ENCODE measurements at regions not wholly inside any gene's neighbourhood (a gene's known extent, or its start where the extent isn't known, plus 50 kb on each side); places are given as distances from the start of the nearest gene placed in this dataset.
A peak's percentile ranks its signal among the peaks of the same experiment; 100 is the strongest.
"Not testable (repeated sequence)": the region's sequence is repeated elsewhere in the genome, so short reads cannot be mapped to it uniquely, and the experiment has no call there.

DNA sequence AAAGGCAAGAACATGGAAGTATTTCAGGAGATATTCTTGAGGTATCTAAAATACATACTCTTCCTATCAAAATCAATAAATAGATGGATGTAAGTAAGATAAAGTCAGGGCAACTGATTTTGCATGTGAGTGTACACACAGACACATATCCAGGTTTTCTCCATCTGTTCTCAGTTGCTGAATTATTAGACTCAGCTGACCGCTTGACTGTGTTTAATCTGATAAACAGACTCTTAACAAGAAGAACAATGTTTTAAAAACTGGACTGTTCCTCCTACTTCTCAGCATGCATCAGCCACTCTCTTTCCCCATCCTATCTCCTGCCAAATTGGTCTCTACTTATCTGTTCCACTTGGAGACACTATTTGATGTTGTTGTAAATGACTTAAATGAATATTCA is 73.5 kb downstream of the GOLGA8G start:
- DNase-seq: peak in 1 of 4 experiments; percentile 0

DNA sequence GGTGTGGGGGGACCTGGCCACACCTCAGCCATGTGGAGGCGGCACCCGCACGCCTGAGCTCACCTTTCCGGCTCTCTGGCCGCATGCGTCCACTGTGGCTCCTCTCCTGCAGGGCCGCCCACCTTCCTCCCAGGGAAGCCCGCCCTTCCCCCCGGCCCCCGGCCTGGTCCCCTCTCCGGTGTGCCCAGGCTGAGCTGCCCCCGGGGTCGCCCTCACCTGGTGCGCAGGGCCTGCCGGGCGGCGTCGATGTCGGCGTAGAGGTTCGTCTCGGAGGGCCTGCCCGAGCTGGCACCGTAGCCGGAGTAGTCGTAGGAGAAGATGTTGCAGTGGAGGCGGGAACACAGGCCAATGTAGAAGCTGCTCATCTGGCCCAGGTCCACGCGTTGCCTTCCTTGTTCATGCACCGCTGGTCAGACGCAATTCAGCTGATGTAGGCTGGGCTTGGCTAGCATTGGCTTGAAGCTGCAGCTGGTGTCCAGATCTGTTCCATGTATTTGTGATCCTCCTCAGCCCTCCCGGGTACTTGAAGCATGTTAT is 75.3 kb downstream of the GOLGA8G start:
- DNase-seq: peak in 1 of 4 experiments; percentile 0

DNA sequence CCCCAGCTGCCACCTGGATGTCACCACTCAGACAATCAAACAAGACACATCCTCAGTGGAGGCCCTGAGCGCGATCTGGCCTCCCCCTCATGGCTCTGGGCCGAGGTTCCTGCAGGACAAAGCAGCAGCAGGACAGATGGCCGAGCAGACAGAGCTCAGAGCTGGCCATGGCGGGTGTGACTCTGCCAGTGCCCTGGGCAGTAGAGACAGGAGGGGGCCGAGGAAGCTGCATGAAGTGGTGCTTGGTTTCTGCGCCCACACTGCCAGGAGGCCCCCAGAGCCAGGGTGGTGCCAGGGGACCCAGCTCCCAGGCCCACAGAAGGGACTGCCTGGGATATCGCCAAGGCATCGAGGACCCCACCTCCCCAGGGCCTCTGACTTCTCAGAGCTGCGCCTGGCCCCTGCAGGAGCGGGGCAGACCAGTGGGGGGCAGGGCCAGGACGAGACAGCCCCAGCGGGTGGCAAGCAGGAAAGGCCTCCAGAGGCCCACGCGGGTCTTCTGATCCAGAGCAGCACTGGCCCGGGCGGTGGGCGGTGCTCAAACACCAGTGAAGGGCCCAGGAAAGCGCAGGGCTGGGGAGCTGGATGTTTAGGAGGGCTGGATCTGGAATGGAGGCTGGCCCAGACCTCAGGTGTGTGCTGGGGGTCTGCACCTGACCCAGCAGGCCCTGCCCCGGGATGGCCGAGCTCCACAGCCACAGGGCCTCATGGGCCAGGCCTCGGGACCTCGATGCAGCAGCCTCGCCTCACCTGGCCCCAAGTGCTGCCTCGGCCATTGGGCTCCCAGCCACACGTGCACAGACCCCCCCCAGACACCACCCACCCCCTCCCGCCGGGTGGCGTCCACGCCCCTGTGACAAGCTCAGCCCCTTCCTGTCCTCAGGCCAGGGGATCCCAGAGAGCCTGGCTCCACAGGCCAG is 76.0 kb downstream of the GOLGA8G start:
- peak in 2 of 4 experiments; percentile 0 to 1 for DNase-seq

DNA sequence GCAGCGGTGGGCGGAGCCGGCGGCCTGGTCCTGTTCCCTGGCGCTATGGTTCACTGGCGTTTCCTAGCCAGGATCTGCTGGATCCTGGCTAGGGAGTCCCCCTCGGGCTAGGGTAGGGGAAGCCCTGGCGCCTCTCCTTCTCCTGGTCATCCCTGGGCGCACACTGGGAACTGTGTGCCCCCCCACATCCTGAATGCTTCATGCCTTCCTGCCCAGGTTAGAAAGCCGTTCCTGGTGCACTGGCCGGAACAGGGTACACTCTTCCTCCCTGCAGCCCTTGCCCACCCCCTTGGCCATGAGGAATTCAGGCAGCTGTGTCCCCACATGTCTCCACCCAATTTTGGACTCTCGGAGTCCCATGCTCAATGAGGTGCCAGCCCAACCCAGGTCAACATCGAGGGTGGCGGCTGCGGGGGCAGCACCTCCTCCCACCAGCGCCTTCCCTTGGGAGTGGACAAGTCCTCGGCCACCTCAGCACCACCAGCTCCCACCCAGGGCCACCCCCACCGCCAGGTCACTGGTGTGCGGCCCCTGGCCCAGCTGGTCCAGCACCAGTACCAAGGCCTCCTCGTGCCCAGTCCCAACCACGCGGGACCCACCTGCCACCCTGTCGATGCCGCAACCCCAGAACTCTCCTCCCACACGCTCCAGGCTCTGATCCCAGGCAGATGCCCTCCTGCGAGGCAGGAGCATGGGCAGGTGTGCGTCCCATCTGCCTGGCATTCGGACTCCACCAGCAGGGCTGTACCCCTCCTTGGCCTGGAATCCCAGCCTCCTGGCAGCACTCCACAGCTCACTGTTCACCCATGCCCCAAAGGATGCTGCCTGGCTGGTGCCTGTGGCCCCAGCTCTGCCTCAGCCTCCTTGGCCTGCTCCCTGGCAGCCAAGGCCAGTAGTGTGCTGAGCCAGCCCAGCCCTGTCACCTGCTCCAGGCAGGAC is 77.0 kb downstream of the GOLGA8G start:
- DNase-seq: peak in 1 of 4 experiments; percentile 0

- DNase-seq: not testable (repeated sequence)
Observed at GRCh38 chr15:28454751-28455220, 76.3 kb downstream of the GOLGA8F start.
